ENCODE measurements at regions not wholly inside any gene's neighbourhood (a gene's known extent, or its start where the extent isn't known, plus 50 kb on each side); places are given as distances from the start of the nearest gene placed in this dataset.

DNA sequence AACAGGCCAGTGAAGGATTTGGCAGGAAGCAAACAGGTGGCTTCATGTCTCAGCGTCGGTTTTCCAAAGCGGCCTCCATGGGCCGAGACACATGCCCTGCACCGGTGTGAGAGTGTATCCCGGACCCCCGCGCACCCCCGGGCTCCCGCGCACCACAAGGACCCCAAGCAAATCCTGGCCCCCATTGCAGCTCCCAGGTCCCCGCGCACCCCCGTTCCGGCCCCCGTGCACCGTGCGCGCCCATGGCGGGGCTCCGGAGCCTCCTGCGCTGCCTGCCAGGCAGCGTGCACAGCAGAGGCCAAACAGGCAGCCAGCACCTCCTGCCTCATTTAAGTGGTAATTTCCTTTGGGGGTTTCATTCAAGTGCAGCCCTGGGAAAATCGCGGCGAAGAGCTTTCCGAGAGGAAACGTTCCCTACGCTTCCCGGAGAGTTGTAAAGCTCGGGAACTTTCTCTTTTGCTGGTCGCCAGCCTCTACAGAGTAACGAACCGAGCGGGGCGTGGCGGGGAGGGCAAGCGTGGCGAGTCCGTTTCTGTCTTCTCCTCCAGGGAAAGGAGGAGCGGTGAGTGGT, 145.5 kb upstream of the SLC24A2 start:
- DNase-seq (no peak), ATAC-seq (ENCODE audit: poor library complexity) (no peak)
- intact Hi-C loops (cut with DNase I, micrococcal nuclease) = no loop called here
- no peak overlapping the region for H3K27ac ChIP-seq (ENCODE audit: low read depth in 1 of 2, low read length in 2 of 2)
- peaks cover 7% of the 10 kb centered on the region for H3K4me1 Mint-ChIP-seq (ENCODE audit: low read depth)
- H3K27ac Mint-ChIP-seq = no peak overlapping the region
- POLR2A ChIA-PET = no interaction called here
- H3K36me3 Mint-ChIP-seq (ENCODE audit: low read depth) = no peaks in the 10 kb centered on the region
- TF ChIP-seq, protein P1, sequence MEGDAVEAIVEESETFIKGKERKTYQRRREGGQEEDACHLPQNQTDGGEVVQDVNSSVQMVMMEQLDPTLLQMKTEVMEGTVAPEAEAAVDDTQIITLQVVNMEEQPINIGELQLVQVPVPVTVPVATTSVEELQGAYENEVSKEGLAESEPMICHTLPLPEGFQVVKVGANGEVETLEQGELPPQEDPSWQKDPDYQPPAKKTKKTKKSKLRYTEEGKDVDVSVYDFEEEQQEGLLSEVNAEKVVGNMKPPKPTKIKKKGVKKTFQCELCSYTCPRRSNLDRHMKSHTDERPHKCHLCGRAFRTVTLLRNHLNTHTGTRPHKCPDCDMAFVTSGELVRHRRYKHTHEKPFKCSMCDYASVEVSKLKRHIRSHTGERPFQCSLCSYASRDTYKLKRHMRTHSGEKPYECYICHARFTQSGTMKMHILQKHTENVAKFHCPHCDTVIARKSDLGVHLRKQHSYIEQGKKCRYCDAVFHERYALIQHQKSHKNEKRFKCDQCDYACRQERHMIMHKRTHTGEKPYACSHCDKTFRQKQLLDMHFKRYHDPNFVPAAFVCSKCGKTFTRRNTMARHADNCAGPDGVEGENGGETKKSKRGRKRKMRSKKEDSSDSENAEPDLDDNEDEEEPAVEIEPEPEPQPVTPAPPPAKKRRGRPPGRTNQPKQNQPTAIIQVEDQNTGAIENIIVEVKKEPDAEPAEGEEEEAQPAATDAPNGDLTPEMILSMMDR (IDR thresholded peaks at IDR 0.05) = no peak
- H3K4me3 Mint-ChIP-seq = peak overlapping the region; percentile 28
- peaks cover 7% of the 10 kb centered on the region for H3K4me1 ChIP-seq (ENCODE audit: insufficient read depth, low read length)
- peaks cover 3 to 9% of the 10 kb centered on the region in 2 experiments for H3K27me3 ChIP-seq (ENCODE audit: control insufficient read depth in 1 of 2, insufficient read depth in 2 of 2, low read length in 2 of 2)
- no peaks in the 10 kb centered on the region for H3K9me3 Mint-ChIP-seq
- CTCF ChIA-PET = no interaction called here
- H3K4me3 ChIP-seq (ENCODE audit: low read length) = peak overlapping the region; percentile 38
- H3K27me3 Mint-ChIP-seq = peaks cover 36% of the 10 kb centered on the region
- H3K36me3 ChIP-seq (ENCODE audit: insufficient read depth, low read length) = no peaks in the 10 kb centered on the region
- no peaks in the 10 kb centered on the region for H3K9me3 ChIP-seq (ENCODE audit: control insufficient read depth in 1 of 2, insufficient read depth in 1 of 2, low read length in 2 of 2)

DNA sequence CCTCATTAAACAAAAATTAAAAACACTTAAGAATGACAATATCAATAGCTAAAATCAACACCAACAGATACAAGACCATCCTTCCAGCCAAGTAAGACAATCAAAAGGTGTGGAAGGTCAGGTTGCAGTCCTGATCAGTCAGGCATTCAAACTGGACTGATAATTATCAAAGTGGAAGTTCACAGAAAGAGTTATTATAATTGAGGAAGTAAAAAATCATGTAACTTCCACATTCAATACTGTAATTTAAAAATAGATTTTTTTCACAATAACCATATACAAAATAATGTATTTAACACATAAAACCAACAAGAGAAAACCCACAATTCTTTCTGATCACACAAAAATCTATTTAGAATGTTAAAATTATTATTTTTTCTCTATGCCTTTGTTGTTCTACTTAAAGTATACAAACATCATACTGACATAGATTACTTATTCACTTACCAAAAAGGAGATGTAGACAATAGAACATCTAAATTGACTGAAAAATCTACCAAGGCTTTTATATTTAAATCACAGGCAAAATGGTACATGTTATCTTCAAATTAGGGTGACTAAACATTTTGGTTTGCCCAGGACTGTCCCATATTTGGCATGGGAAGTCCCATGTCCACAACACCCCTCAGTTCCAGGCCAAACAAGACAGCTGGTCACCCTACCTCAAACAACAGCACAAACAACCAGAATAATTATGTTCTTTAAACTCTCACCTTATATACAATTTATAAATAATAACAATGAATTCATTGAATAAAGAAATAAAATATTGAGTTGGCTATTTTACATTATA, 142.5 kb upstream of the SLC24A2 start:
- DNase-seq (no peak), ATAC-seq (ENCODE audit: poor library complexity) (no peak)
- Histone ChIP-seq H3K27me3 (ENCODE audit: control insufficient read depth in 1 of 2, insufficient read depth in 2 of 2, low read length in 2 of 2) (peaks cover 3 to 9% of the 10 kb centered on the region in 2 experiments), H3K4me3 (ENCODE audit: low read length) (no peak overlapping the region), H3K9me3 (ENCODE audit: control insufficient read depth in 1 of 2, insufficient read depth in 1 of 2, low read length in 2 of 2) (no peaks in the 10 kb centered on the region), H3K36me3 (ENCODE audit: insufficient read depth, low read length) (no peaks in the 10 kb centered on the region), H3K4me1 (ENCODE audit: insufficient read depth, low read length) (peaks cover 8% of the 10 kb centered on the region), H3K27ac (ENCODE audit: low read depth in 1 of 2, low read length in 2 of 2) (no peak overlapping the region)
- Mint-ChIP-seq H3K27me3 (peaks cover 36% of the 10 kb centered on the region), H3K4me1 (ENCODE audit: low read depth) (peaks cover 7% of the 10 kb centered on the region), H3K4me3 (no peak overlapping the region), H3K9me3 (no peaks in the 10 kb centered on the region), H3K27ac (no peak overlapping the region), H3K36me3 (ENCODE audit: low read depth) (no peaks in the 10 kb centered on the region)
- POLR2A ChIA-PET = no interaction called here
- TF ChIP-seq, protein P1 (IDR thresholded peaks at IDR 0.05) = no peak
- intact Hi-C loops (cut with DNase I, micrococcal nuclease) = no loop called here
- CTCF ChIA-PET = no interaction called here

DNA sequence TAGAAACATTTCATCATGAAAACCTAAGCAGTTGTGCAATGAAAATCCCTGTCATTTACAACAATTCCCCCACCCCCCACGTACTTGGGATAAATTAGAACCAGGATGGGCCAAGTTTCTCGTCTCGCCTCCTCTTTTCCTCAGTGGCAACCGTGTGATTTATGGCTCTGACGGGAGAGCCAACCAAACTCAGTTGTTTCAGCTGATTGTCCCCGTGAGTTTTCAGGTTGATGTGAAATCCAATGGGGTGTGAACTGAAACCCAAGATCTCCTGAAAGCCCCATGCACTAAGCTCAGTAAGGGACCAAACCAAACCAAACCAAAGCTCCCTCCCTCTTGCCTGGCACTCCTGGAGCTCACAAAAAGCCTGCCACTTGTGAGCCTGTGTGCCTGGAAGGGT, 138.7 kb upstream of the SLC24A2 start:
- intact Hi-C loops (cut with DNase I, micrococcal nuclease) = loop anchor here (5.0 to 10.0 kb wide), 4 partner anchors 427 to 700 kb away; no protein-coding TSS in a partner anchor

More for the DNA sequence above, 138.7 kb upstream of the SLC24A2 start:
- H3K27ac ChIP-seq (ENCODE audit: low read depth in 1 of 2, low read length in 2 of 2) = no peak overlapping the region
- ATAC-seq (ENCODE audit: poor library complexity) = no peak
- Mint-ChIP-seq H3K27ac (no peak overlapping the region), H3K4me1 (ENCODE audit: low read depth) (peaks cover 5% of the 10 kb centered on the region), H3K4me3 (no peak overlapping the region), H3K9me3 (no peaks in the 10 kb centered on the region), H3K27me3 (peaks cover 21% of the 10 kb centered on the region), H3K36me3 (ENCODE audit: low read depth) (no peaks in the 10 kb centered on the region)
- H3K36me3 ChIP-seq (ENCODE audit: insufficient read depth, low read length) = no peaks in the 10 kb centered on the region
- no peak for DNase-seq
- H3K9me3 ChIP-seq (ENCODE audit: control insufficient read depth in 1 of 2, insufficient read depth in 1 of 2, low read length in 2 of 2) = no peaks in the 10 kb centered on the region
- TF ChIP-seq, protein P1 (IDR thresholded peaks at IDR 0.05) = no peak
- ChIA-PET POLR2A (interaction anchor here (0.6 kb wide), 1 partner anchor 1023 kb away, joined by 3 read pairs; no protein-coding TSS in a partner anchor), CTCF (interaction anchor here (2.0 kb wide), 1 partner anchor 1183 kb away, joined by 8 read pairs; no protein-coding TSS in a partner anchor)
- H3K4me1 ChIP-seq (ENCODE audit: insufficient read depth, low read length) = peaks cover 7% of the 10 kb centered on the region
- H3K4me3 ChIP-seq (ENCODE audit: low read length) = no peak overlapping the region
- no peaks in the 10 kb centered on the region for H3K27me3 ChIP-seq (ENCODE audit: control insufficient read depth in 1 of 2, insufficient read depth in 2 of 2, low read length in 2 of 2)
